Retinal pigment epithelial cell (primary cell): ENCODE measurements at regions not wholly inside any gene's neighbourhood (a gene's known extent, or its start where the extent isn't known, plus 50 kb on each side); places are given as distances from the start of the nearest gene placed in this dataset.
"Not testable (repeated sequence)": the region's sequence is repeated elsewhere in the genome, so short reads cannot be mapped to it uniquely, and the experiment has no call there.

ENCODE experiments used
- DNase-seq: peaks from one replicate; pipeline ENCODE4 v3.0.0-alpha.2; 2010; ENCODE audit warnings: low read depth
- H3K4me3 ChIP-seq: 2 replicates; pipeline ENCODE4 v1.5.1; 2011; ENCODE audit warnings: mild to moderate bottlenecking, low read length, control low read depth, moderate library complexity
- CTCF ChIP-seq: conservative IDR thresholded peaks from 2 replicates; pipeline ENCODE4 v1.5.1; 2011; ENCODE audit warnings: low read depth, low read length, control low read depth, inconsistent platforms

DNA sequence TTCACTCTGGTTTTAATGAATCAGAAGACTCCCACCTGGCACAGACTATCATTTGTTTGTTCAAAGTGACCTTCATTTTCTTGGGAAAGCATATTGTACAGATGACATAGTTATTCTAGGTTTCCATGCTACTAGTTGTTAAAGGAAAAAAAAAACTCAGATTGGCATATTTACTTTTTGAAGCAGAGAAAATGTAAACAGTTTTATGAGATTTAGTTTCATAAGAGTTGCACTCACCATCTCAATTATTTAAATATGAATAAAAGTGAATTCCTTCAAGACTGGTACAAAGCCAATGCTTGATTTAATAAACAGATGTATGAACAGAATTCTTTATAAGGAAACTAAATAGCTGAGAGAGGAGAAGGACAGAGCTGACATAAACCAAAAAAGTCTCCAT lies 280.3 kb upstream of the UGT8 start:
- TF ChIP-seq CTCF, result no peak
- no peak overlapping the region for H3K4me3 ChIP-seq
- DNase-seq, result no peak

DNA sequence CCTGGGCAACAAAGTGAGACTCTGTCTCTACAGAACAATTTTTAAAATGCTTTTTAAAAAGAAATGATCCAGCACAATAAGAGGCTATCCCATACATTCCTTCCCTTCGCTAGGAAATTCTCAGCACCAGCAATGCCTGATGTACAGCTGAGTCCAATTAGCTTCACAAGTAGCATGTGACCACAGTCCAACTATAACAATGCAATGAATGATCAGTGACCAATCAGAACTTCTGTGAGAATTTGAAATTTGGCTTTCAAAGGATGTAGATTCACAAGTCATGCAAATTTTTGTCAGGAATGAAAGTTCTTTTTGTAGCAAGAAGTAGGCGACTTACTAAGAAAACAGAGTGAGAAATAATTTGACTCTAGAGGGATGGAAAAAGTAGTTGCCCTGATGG lies 278.5 kb upstream of the UGT8 start:
- DNase-seq, result no peak
- no peak overlapping the region for H3K4me3 ChIP-seq
- no peak for TF ChIP-seq CTCF

DNA sequence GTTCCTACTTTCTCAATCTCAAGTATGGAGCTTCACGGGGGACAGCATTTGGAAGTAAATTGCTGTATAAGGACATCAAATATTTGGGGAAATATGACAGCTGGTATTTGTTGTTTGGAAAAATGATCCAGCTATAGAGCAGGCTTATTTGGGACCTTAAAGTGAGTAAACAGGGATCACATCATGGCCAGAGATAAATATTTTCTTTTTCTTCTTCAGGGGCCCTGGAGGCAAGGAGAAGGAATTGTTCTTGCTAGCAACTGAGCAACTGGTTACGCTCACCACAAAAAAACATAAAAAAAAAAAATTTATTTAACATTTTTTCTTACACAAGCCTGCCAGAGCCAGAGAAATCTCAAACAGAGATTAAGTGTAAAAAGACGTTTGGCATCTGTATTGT lies 277.2 kb upstream of the UGT8 start:
- TF ChIP-seq CTCF, result no peak

DNA sequence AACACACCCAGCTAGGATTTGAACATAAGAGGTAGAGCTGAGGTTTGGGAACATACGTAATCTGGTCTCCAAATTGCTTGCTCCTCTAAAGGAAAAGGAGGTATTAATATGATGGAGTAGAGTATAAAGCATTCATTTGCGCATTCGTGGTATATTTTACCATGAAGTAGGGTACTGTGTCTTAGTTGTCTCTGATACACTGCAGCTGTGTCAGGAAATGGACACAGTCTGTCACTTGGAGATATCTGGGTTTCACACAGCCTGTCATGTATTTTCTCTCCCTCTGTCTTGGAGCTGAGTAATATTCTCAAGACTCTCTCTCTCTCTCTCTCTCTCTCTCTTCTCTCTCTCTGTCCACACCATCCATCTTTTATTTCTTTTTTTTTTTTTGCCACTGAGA lies 274.8 kb upstream of the UGT8 start:
- no peak for DNase-seq
- no peak overlapping the region for H3K4me3 ChIP-seq
- TF ChIP-seq CTCF, result no peak

More for the DNA sequence above, 277.2 kb upstream of the UGT8 start:
- H3K4me3 ChIP-seq, result no peak overlapping the region
- DNase-seq, result no peak

GRCh38 chr4:114326358-114326757 lies 272.2 kb upstream of the UGT8 start:
- DNase-seq, result no peak
- TF ChIP-seq CTCF, result no peak
- H3K4me3 ChIP-seq, result no peak overlapping the region

- TF ChIP-seq CTCF, result no peak
- no peak for DNase-seq
- no peak overlapping the region for H3K4me3 ChIP-seq
These were observed 266.5 kb upstream of the UGT8 start for GRCh38 chr4:114332119-114332518.

DNA sequence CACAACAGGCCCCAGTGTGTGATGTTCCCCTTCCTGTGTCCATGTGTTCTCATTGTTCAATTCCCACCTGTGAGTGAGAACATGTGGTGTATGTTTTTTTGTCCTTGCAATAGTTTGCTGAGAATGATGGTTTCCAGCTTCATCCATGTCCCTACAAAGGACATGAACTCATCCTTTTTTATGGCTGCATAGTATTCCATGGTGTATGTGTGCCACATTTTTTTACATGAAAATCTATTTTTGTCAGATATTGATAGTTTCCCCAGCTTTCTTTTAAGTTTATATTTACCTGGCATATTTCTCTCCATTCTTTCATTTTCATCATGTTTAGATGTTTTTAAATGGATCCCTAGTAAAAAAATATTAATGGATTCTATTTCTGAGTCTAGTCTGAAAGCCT lies 264.2 kb upstream of the UGT8 start:
- not testable (repeated sequence) for H3K4me3 ChIP-seq, DNase-seq

DNA sequence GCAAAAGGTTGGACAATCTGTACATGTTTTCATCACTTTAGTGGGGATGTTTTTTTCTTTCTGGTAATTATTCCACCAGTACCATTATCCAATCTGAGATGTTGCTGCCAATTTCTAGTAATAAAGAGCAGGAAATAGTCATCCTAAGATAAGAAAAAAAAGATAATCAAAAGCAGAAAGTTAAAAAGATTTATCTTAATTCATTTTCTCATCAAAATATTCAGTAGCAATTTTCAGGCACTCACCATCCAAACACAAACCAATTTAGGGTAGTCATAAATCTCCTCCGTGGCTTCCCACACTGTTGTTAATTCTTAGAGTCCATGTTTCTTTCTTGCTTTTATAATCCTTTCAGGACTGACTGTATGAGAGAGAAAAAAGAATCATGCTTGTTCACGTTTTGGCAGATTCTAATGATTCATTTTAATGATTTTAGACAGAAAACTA lies 263.7 kb upstream of the UGT8 start:
- DNase-seq, result no peak
- H3K4me3 ChIP-seq, result no peak overlapping the region
- TF ChIP-seq CTCF, result no peak
